Ectodermal cell (in vitro differentiated cells): ENCODE measurements at regions not wholly inside any gene's neighbourhood (a gene's known extent, or its start where the extent isn't known, plus 50 kb on each side); places are given as distances from the start of the nearest gene placed in this dataset.

ENCODE experiments used
- H3K27ac ChIP-seq: 2 replicates; pipeline ENCODE4 v1.7.0; 2013; ENCODE audit warnings: mild to moderate bottlenecking, low read depth, low read length; ENCODE audit not compliant: insufficient read depth, poor library complexity, severe bottlenecking
- H3K27me3 ChIP-seq: 2 replicates; pipeline ENCODE4 v1.7.0; 2013; ENCODE audit warnings: mild to moderate bottlenecking, low read length; ENCODE audit not compliant: insufficient read depth, control insufficient read depth, poor library complexity, severe bottlenecking
- H3K36me3 ChIP-seq: one replicate; pipeline ENCODE4 v1.7.0; 2013; ENCODE audit warnings: low read length; ENCODE audit not compliant: control insufficient read depth, insufficient read depth
- H3K4me1 ChIP-seq: one replicate; pipeline ENCODE4 v1.7.0; 2013; ENCODE audit warnings: low read length; ENCODE audit not compliant: control insufficient read depth, insufficient read depth
- H3K4me3 ChIP-seq: 2 replicates; pipeline ENCODE4 v1.7.0; 2013; ENCODE audit warnings: low read depth, low read length, control low read depth; ENCODE audit not compliant: insufficient read depth
- H3K9me3 ChIP-seq: 2 replicates; pipeline ENCODE4 v1.7.0; 2013; ENCODE audit warnings: mild to moderate bottlenecking, low read length, moderate library complexity; ENCODE audit not compliant: control insufficient read depth
- WGBS, 2 experiments: methylation state at CpG; one replicate each; pipeline ENCODE4 v1.1.7; 2013; ENCODE audit warnings: missing lambda C conversion rate in 2 of 2; 5-methylcytosine and 5-hydroxymethylcytosine counted together

- Histone ChIP-seq H3K36me3 (no peaks in the 10 kb centered on the region), H3K4me3 (no peak overlapping the region), H3K27me3 (no peaks in the 10 kb centered on the region), H3K9me3 (no peaks in the 10 kb centered on the region), H3K4me1 (no peaks in the 10 kb centered on the region), H3K27ac (no peak overlapping the region)
- WGBS, 2 experiments, result 95 to 97% methylated on average over 5 of the region's 6 CpGs
Observed at GRCh38 chr5:145077028-145077427, 758.1 kb downstream of the PRELID2 start.

- H3K27ac ChIP-seq, result no peak overlapping the region
- no peaks in the 10 kb centered on the region for H3K4me1 ChIP-seq
- no peaks in the 10 kb centered on the region for H3K27me3 ChIP-seq
- H3K9me3 ChIP-seq, result no peaks in the 10 kb centered on the region
- no peak overlapping the region for H3K4me3 ChIP-seq
- no peaks in the 10 kb centered on the region for H3K36me3 ChIP-seq
Observed at GRCh38 chr5:145076040-145076439, 759.1 kb downstream of the PRELID2 start.

GRCh38 chr5:145072889-145073288 lies 762.3 kb downstream of the PRELID2 start:
- Histone ChIP-seq H3K36me3 (no peaks in the 10 kb centered on the region), H3K4me3 (no peak overlapping the region), H3K27me3 (no peaks in the 10 kb centered on the region), H3K27ac (no peak overlapping the region), H3K4me1 (no peaks in the 10 kb centered on the region), H3K9me3 (no peaks in the 10 kb centered on the region)
- 8 to 10% methylated on average over 1 of the region's 1 CpG for WGBS, 2 experiments

- 96 to 98% methylated on average over 2 to 3 of the region's 3 CpGs for WGBS, 2 experiments
- H3K36me3 ChIP-seq, result no peaks in the 10 kb centered on the region
- no peak overlapping the region for H3K27ac ChIP-seq
- no peaks in the 10 kb centered on the region for H3K27me3 ChIP-seq
- no peak overlapping the region for H3K4me3 ChIP-seq
- no peaks in the 10 kb centered on the region for H3K9me3 ChIP-seq
- no peaks in the 10 kb centered on the region for H3K4me1 ChIP-seq
Observed at GRCh38 chr5:145068721-145069120, 766.4 kb downstream of the PRELID2 start.

- WGBS, 2 experiments, result 86 to 93% methylated on average over 5 to 6 of the region's 6 CpGs
- no peak overlapping the region for H3K4me3 ChIP-seq
- H3K36me3 ChIP-seq, result no peaks in the 10 kb centered on the region
- no peaks in the 10 kb centered on the region for H3K4me1 ChIP-seq
- H3K9me3 ChIP-seq, result no peaks in the 10 kb centered on the region
- peak overlapping the region; percentile 69 for H3K27ac ChIP-seq
- no peaks in the 10 kb centered on the region for H3K27me3 ChIP-seq
Observed at GRCh38 chr5:145062280-145063062, 772.7 kb downstream of the PRELID2 start.

- H3K4me1 ChIP-seq, result no peaks in the 10 kb centered on the region
- H3K9me3 ChIP-seq, result no peaks in the 10 kb centered on the region
- no peak overlapping the region for H3K4me3 ChIP-seq
- WGBS, 2 experiments, result 90 to 94% methylated on average over 5 of the region's 5 CpGs
- no peak overlapping the region for H3K27ac ChIP-seq
- no peaks in the 10 kb centered on the region for H3K27me3 ChIP-seq
- no peaks in the 10 kb centered on the region for H3K36me3 ChIP-seq
Observed at GRCh38 chr5:145056800-145057199, 778.3 kb downstream of the PRELID2 start.

GRCh38 chr5:145050181-145050580 lies 785.0 kb downstream of the PRELID2 start:
- WGBS, 2 experiments, result 90 to 96% methylated on average over 1 of the region's 1 CpG
- H3K4me1 ChIP-seq, result no peaks in the 10 kb centered on the region
- no peaks in the 10 kb centered on the region for H3K36me3 ChIP-seq
- no peak overlapping the region for H3K27ac ChIP-seq
- H3K27me3 ChIP-seq, result no peaks in the 10 kb centered on the region
- H3K9me3 ChIP-seq, result no peaks in the 10 kb centered on the region
- no peak overlapping the region for H3K4me3 ChIP-seq

- WGBS, 2 experiments, result 80 to 100% methylated on average over 1 of the region's 1 CpG
- no peaks in the 10 kb centered on the region for H3K9me3 ChIP-seq
- no peak overlapping the region for H3K4me3 ChIP-seq
- H3K36me3 ChIP-seq, result no peaks in the 10 kb centered on the region
- no peaks in the 10 kb centered on the region for H3K4me1 ChIP-seq
- H3K27me3 ChIP-seq, result no peaks in the 10 kb centered on the region
- H3K27ac ChIP-seq, result no peak overlapping the region
Observed at GRCh38 chr5:145044970-145045369, 790.2 kb downstream of the PRELID2 start.

- Histone ChIP-seq H3K4me1 (no peaks in the 10 kb centered on the region), H3K9me3 (no peaks in the 10 kb centered on the region), H3K4me3 (no peak overlapping the region), H3K36me3 (no peaks in the 10 kb centered on the region), H3K27ac (no peak overlapping the region), H3K27me3 (no peaks in the 10 kb centered on the region)
- WGBS, 2 experiments, result 83 to 85% methylated on average over 1 of the region's 1 CpG
Observed at GRCh38 chr5:145028626-145029025, 806.5 kb downstream of the PRELID2 start.

GRCh38 chr5:145027286-145027685 lies 807.9 kb downstream of the PRELID2 start:
- H3K27ac ChIP-seq, result no peak overlapping the region
- H3K4me1 ChIP-seq, result no peaks in the 10 kb centered on the region
- no peaks in the 10 kb centered on the region for H3K9me3 ChIP-seq
- H3K27me3 ChIP-seq, result no peaks in the 10 kb centered on the region
- no peaks in the 10 kb centered on the region for H3K36me3 ChIP-seq
- no peak overlapping the region for H3K4me3 ChIP-seq

- no peaks in the 10 kb centered on the region for H3K9me3 ChIP-seq
- H3K27me3 ChIP-seq, result no peaks in the 10 kb centered on the region
- WGBS, 2 experiments, result 91 to 93% methylated on average over 3 of the region's 3 CpGs
- no peaks in the 10 kb centered on the region for H3K4me1 ChIP-seq
- H3K4me3 ChIP-seq, result no peak overlapping the region
- H3K27ac ChIP-seq, result no peak overlapping the region
- no peaks in the 10 kb centered on the region for H3K36me3 ChIP-seq
Observed at GRCh38 chr5:145025775-145026174, 809.4 kb downstream of the PRELID2 start.
